CD4-positive, alpha-beta T cell (primary cell): ENCODE measurements at regions not wholly inside any gene's neighbourhood (a gene's known extent, or its start where the extent isn't known, plus 50 kb on each side); places are given as distances from the start of the nearest gene placed in this dataset.

Experiments
- ATAC-seq: fragments of 200-7000 bp; cut with Tn5 transposase; one replicate; pipeline ENCODE4 v1.10.0; 2022; ENCODE audit warnings: mild to moderate bottlenecking; ENCODE audit not compliant: poor library complexity
- CTCF ChIA-PET: fragments of 350-600 bp; sonication (Branson Sonifier 250); formaldehyde crosslinking; loops from one replicate; lab custom pipeline; 2021; ENCODE audit warnings: antibody characterized with exemption, inconsistent platforms; lab: Charles Lee
- POLR2A ChIA-PET: fragments of 350-600 bp; sonication (Branson Sonifier 250); formaldehyde crosslinking; loops from one replicate; lab custom pipeline; 2021; ENCODE audit warnings: antibody characterized with exemption, inconsistent platforms; lab: Charles Lee
- DNase-seq, 14 experiments: peaks; one replicate each; pipeline ENCODE4 v3.0.0-alpha.2; 2013 to 2020; ENCODE audit warnings: mixed read lengths in 2 of 14
- H3K27ac ChIP-seq, 2 donors: one replicate each; pipeline versions ENCODE4 v1.5.1 to v1.7.0; 2013; ENCODE audit warnings: low read length in 2 of 2, low read depth in 1 of 2, mild to moderate bottlenecking in 1 of 2
- H3K27me3 ChIP-seq, 2 experiments: 1 replicate in 1 of 2; 2 replicates in 1 of 2; pipeline versions ENCODE4 v1.6.1 to v1.7.0; 2013; ENCODE audit warnings: low read length in 2 of 2, control low read depth in 1 of 2, mild to moderate bottlenecking in 1 of 2, moderate library complexity in 1 of 2; ENCODE audit not compliant: insufficient read depth in 2 of 2, control insufficient read depth in 1 of 2
- H3K36me3 ChIP-seq: one replicate; pipeline ENCODE4 v1.6.1; 2013; ENCODE audit warnings: low read length, control low read depth; ENCODE audit not compliant: insufficient read depth
- H3K4me1 ChIP-seq: one replicate; pipeline ENCODE4 v1.6.1; 2013; ENCODE audit warnings: low read length, control low read depth; ENCODE audit not compliant: insufficient read depth
- H3K4me3 ChIP-seq: one replicate; pipeline ENCODE4 v1.5.1; 2013; ENCODE audit warnings: mild to moderate bottlenecking, low read length, moderate library complexity
- H3K9me3 ChIP-seq, 2 experiments: 1 replicate in 1 of 2; 2 replicates in 1 of 2; pipeline versions ENCODE4 v1.6.1 to v1.7.0; 2013; ENCODE audit warnings: low read length in 2 of 2, mild to moderate bottlenecking in 2 of 2, control low read depth in 1 of 2, moderate library complexity in 1 of 2; ENCODE audit not compliant: control insufficient read depth in 1 of 2, insufficient read depth in 1 of 2
- H3K27ac Mint-ChIP-seq: one replicate; pipeline ENCODE4 v1.8.0; 2020; ENCODE audit warnings: mixed read lengths
- H3K27me3 Mint-ChIP-seq: one replicate; pipeline ENCODE4 v1.8.0; 2021; ENCODE audit warnings: mixed read lengths
- H3K36me3 Mint-ChIP-seq: one replicate; pipeline ENCODE4 v1.8.0; 2021; ENCODE audit warnings: low read depth, mixed read lengths
- H3K4me1 Mint-ChIP-seq: one replicate; pipeline ENCODE4 v1.8.0; 2021; ENCODE audit warnings: low read depth, mixed read lengths
- H3K4me3 Mint-ChIP-seq: one replicate; pipeline ENCODE4 v1.8.0; 2020; ENCODE audit warnings: mild to moderate bottlenecking, mixed read lengths
- H3K9me3 Mint-ChIP-seq: one replicate; pipeline ENCODE4 v1.8.0; 2020; ENCODE audit warnings: mixed read lengths
- CTCF ChIP-seq: fragments of 200-600 bp; IDR thresholded peaks from one replicate; pipeline ENCODE4 v1.8.0; 2022; ENCODE audit warnings: antibody characterized with exemption, mild to moderate bottlenecking
- intact Hi-C, 2 experiments: fragments of 100-400 bp; cut with DNase I in 1 of 2; cut with micrococcal nuclease in 1 of 2; formaldehyde crosslinking; loops; one replicate each; pipeline versions ENCODE4 v1.15.1 to v1.9.0; 2023 to 2025; cut with DNase I, micrococcal nuclease

DNA sequence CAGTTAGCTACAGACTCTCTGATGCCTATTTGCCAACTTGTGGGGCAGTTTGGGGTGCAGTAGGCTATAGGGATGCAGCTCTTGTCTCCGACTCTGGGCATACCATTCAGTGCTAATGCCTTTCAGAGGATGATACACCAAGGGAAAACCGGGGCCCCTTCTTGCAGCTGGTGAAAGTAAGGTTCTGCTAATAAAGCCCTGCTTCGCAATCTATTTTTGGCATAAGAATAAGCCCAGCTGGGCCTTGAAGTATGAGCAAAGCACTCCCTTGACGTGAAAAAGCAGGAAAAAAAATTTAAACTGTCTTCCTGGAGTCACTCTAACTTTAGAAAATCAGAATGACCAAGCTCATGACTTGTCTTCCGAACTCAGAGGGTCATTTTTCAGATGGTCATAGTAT lies 124.1 kb upstream of the RBM19 start:
- H3K4me1 ChIP-seq: no peaks in the 10 kb centered on the region
- DNase-seq: no peak
- Mint-ChIP-seq H3K4me1 (no peaks in the 10 kb centered on the region), H3K4me3 (no peak overlapping the region), H3K27ac (no peak overlapping the region), H3K9me3 (peaks cover 2% of the 10 kb centered on the region), H3K36me3 (no peaks in the 10 kb centered on the region), H3K27me3 (peaks cover 28% of the 10 kb centered on the region)
- H3K36me3 ChIP-seq: no peaks in the 10 kb centered on the region
- no peaks in the 10 kb centered on the region for H3K27me3 ChIP-seq
- H3K4me3 ChIP-seq: no peak overlapping the region
- H3K9me3 ChIP-seq: no peaks in the 10 kb centered on the region
- no peak for TF ChIP-seq CTCF
- ATAC-seq: no peak
- intact Hi-C loops: no loop called here
- ChIA-PET POLR2A (no interaction called here), CTCF (no interaction called here)
- H3K27ac ChIP-seq: no peak overlapping the region

DNA sequence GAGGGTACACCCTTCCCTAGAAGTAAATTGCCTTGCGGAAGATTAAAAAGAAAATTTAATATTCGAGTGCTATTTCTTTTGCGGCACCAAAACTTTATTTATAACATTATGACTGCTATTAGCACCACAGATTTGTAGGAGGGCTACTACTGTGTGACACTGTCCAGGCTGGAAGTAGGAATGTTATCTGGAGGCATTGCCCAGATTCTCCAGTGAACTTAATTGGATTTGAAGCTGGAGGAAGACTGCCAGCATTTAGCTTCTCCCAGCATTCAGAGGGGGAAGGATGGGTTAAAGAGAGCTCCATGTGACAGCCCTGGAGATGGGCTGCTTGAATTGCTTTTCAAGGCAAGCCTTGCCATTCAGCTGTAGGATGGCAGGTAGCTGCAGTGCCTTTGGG lies 107.0 kb upstream of the RBM19 start:
- no peak for DNase-seq
- H3K27me3 Mint-ChIP-seq: peaks cover 5% of the 10 kb centered on the region

DNA sequence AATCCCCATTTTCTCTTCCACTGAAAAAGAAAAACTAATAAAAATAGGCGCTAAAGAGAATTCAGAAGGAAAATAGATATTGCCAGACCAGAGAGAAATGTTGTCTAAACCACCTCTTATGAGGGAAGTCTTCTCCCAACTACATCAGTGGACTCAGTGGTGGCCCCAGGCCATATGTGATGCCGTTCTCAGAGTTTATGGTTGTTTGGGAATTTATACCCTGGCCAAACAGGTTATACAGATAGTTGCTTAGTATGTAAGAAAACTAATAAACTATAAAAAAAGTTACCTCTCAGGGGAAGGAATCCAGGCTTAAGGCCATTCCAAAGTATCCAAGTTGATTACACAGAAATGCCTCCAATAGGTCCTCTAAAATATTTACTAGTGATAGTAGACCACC lies 103.4 kb upstream of the RBM19 start:
- Mint-ChIP-seq H3K36me3 (no peaks in the 10 kb centered on the region), H3K27ac (no peak overlapping the region), H3K4me1 (no peaks in the 10 kb centered on the region), H3K4me3 (no peak overlapping the region), H3K27me3 (peaks cover 10% of the 10 kb centered on the region), H3K9me3 (peaks cover under 1% of the 10 kb centered on the region)
- ChIA-PET CTCF (no interaction called here), POLR2A (no interaction called here)
- ATAC-seq: no peak
- TF ChIP-seq CTCF: no peak
- Histone ChIP-seq H3K27me3 (no peaks in the 10 kb centered on the region), H3K27ac (no peak overlapping the region), H3K4me3 (no peak overlapping the region), H3K36me3 (no peaks in the 10 kb centered on the region), H3K4me1 (no peaks in the 10 kb centered on the region), H3K9me3 (peaks cover 0 to 4% of the 10 kb centered on the region in 2 experiments)
- intact Hi-C loops: no loop called here
- DNase-seq: no peak

More for the DNA sequence above, 107.0 kb upstream of the RBM19 start:
- Histone ChIP-seq H3K36me3 (no peaks in the 10 kb centered on the region), H3K27ac (no peak overlapping the region), H3K4me3 (no peak overlapping the region), H3K4me1 (no peaks in the 10 kb centered on the region), H3K27me3 (no peaks in the 10 kb centered on the region), H3K9me3 (no peaks in the 10 kb centered on the region)
- intact Hi-C loops: no loop called here
- no peak for TF ChIP-seq CTCF
- no peaks in the 10 kb centered on the region for H3K36me3 Mint-ChIP-seq
- H3K4me3 Mint-ChIP-seq: no peak overlapping the region
- ChIA-PET POLR2A (no interaction called here), CTCF (no interaction called here)
- H3K27ac Mint-ChIP-seq: no peak overlapping the region
- H3K4me1 Mint-ChIP-seq: no peaks in the 10 kb centered on the region
- H3K9me3 Mint-ChIP-seq: no peaks in the 10 kb centered on the region
- no peak for ATAC-seq
